Keratinocyte (primary cell): ENCODE measurements at regions not wholly inside any gene's neighbourhood (a gene's known extent, or its start where the extent isn't known, plus 50 kb on each side); places are given as distances from the start of the nearest gene placed in this dataset.

ENCODE experiments used
- DNase-seq: peaks from one replicate; pipeline ENCODE4 v3.0.0-alpha.2; 2011; ENCODE audit warnings: low read depth, missing footprints, low spot score
- FAIRE-seq: peaks from 2 replicates; lab custom pipeline; 2011; peaks lifted over from hg19 to GRCh38; lab: Jason Lieb, UNC
- H2AFZ ChIP-seq: 2 replicates; pipeline ENCODE4 v1.6.0; 2012; ENCODE audit warnings: low read length, control low read depth, inconsistent platforms; ENCODE audit not compliant: control insufficient read depth
- H3K27ac ChIP-seq: 2 replicates; pipeline ENCODE4 v1.5.1; 2011; ENCODE audit warnings: low read length; ENCODE audit not compliant: control insufficient read depth, insufficient read depth
- H3K27me3 ChIP-seq: 3 replicates; pipeline ENCODE4 v1.6.0; 2011; ENCODE audit warnings: low read length; ENCODE audit not compliant: control insufficient read depth, insufficient read depth; ENCODE audit errors: extremely low read depth
- H3K36me3 ChIP-seq, 2 experiments: 2 replicates in 1 of 2; 3 replicates in 1 of 2; pipeline ENCODE4 v1.5.1; 2011; ENCODE audit warnings: low read length in 2 of 2, mild to moderate bottlenecking in 1 of 2; ENCODE audit not compliant: control insufficient read depth in 2 of 2, insufficient read depth in 2 of 2; ENCODE audit errors: extremely low read depth in 1 of 2
- H3K4me1 ChIP-seq: 3 replicates; pipeline ENCODE4 v1.5.1; 2011; ENCODE audit warnings: low read length; ENCODE audit not compliant: control insufficient read depth, insufficient read depth; ENCODE audit errors: extremely low read depth
- H3K4me2 ChIP-seq: 3 replicates; pipeline ENCODE4 v1.6.0; 2011; ENCODE audit warnings: low read depth, low read length; ENCODE audit not compliant: control insufficient read depth, insufficient read depth; ENCODE audit errors: extremely low read depth
- H3K4me3 ChIP-seq, 3 experiments: fragments of 200-600 bp in 1 of 3; sonication (generic) in 1 of 3; 2 replicates in 2 of 3; 3 replicates in 1 of 3; pipeline ENCODE4 v1.5.1; 2011 to 2016; ENCODE audit warnings: low read length in 3 of 3, mild to moderate bottlenecking in 3 of 3, control low read depth in 2 of 3, inconsistent platforms in 1 of 3, low read depth in 1 of 3, mixed read lengths in 1 of 3, mixed run types in 1 of 3, moderate library complexity in 1 of 3; ENCODE audit not compliant: control insufficient read depth in 2 of 3, insufficient read depth in 2 of 3; ENCODE audit errors: extremely low read depth in 1 of 3
- H3K79me2 ChIP-seq: 2 replicates; pipeline ENCODE4 v1.6.0; 2012; ENCODE audit warnings: low read length; ENCODE audit not compliant: control insufficient read depth, insufficient read depth
- H3K9ac ChIP-seq: 3 replicates; pipeline ENCODE4 v1.6.0; 2011; ENCODE audit warnings: low read length; ENCODE audit not compliant: control insufficient read depth, insufficient read depth; ENCODE audit errors: extremely low read depth
- H3K9me1 ChIP-seq: 3 replicates; pipeline ENCODE4 v1.6.0; 2011; ENCODE audit warnings: low read length; ENCODE audit not compliant: control insufficient read depth, insufficient read depth; ENCODE audit errors: extremely low read depth
- H3K9me3 ChIP-seq: 2 replicates; pipeline ENCODE4 v1.5.1; 2012; ENCODE audit warnings: low read depth, low read length; ENCODE audit not compliant: control insufficient read depth
- H4K20me1 ChIP-seq: 3 replicates; pipeline ENCODE4 v1.6.0; 2011; ENCODE audit warnings: low read length; ENCODE audit not compliant: control insufficient read depth, insufficient read depth; ENCODE audit errors: extremely low read depth
- CTCF ChIP-seq, 3 experiments: IDR thresholded peaks in 1 of 3; conservative IDR thresholded peaks in 1 of 3; optimal IDR thresholded peaks in 1 of 3; 2 replicates in 2 of 3; 3 replicates in 1 of 3; pipeline versions ENCODE3 to v1.5.1; 2011; ENCODE audit warnings: low read length in 3 of 3, mild to moderate bottlenecking in 3 of 3, moderate library complexity in 2 of 3, control low read depth in 1 of 3, inconsistent platforms in 1 of 3; ENCODE audit not compliant: insufficient read depth in 2 of 3; ENCODE audit errors: extremely low read depth in 1 of 3
- EZH2 ChIP-seq: IDR thresholded peaks from one replicate; pipeline ENCODE4 v1.6.1; 2012; ENCODE audit warnings: inconsistent platforms, mild to moderate bottlenecking, low read length, moderate library complexity
- dilution Hi-C: fragments of 300-500 bp; cut with MboI; formaldehyde crosslinking; loops from one replicate; pipeline ENCODE4 v1.7.0; 2020; ENCODE audit warnings: low sequenced_read_pairs; ENCODE audit not compliant: extremely low pct_ligation_motif_present

DNA sequence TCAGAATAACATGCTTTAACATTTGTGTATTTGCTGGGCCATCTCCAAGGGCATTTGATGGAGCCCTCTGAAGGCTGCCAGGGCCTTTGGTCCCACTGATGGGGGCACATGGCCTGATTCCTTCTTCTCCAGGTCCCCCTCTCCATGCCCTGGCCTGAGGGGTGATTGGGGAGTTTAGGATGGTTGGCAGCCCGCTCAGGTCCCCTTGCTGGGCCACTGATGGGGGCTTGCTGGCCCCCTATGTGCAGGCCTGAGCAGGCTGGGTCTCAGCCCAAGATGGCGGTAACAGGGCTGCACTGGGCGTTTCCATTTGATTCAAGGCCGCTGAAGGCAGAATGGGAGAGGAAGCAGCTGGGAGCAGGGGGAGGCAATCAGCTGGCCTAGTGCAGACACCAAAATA lies 113.7 kb upstream of the NECTIN1 start:
- no peak overlapping the region for H3K4me3 ChIP-seq
- no peak for DNase-seq
- H4K20me1 ChIP-seq, result no peaks in the 10 kb centered on the region
- no peak overlapping the region for H3K9ac ChIP-seq
- H3K27ac ChIP-seq, result no peak overlapping the region
- no peak for FAIRE-seq
- no peaks in the 10 kb centered on the region for H3K36me3 ChIP-seq
- H3K9me1 ChIP-seq, result no peaks in the 10 kb centered on the region
- no peaks in the 10 kb centered on the region for H3K79me2 ChIP-seq
- peaks cover 4% of the 10 kb centered on the region for H3K9me3 ChIP-seq
- H2AFZ ChIP-seq, result no peak overlapping the region
- no peak for TF ChIP-seq EZH2
- TF ChIP-seq CTCF (optimal IDR thresholded peaks at IDR 0.05 in 1 of 3, IDR thresholded peaks at IDR 0.05 in 1 of 3, conservative IDR thresholded peaks at IDR 0.05 in 1 of 3; ENCODE audit: extremely low read depth in 1 of 3, insufficient read depth in 2 of 3, low read length in 3 of 3), result no peak
- dilution Hi-C loops, result no loop called here
- H3K27me3 ChIP-seq, result peaks cover 13% of the 10 kb centered on the region
- H3K4me2 ChIP-seq, result no peak overlapping the region
- peaks cover 12% of the 10 kb centered on the region for H3K4me1 ChIP-seq

GRCh38 chr11:119839476-119840133 lies 110.6 kb upstream of the NECTIN1 start:
- no peaks in the 10 kb centered on the region for H3K4me1 ChIP-seq
- no peak for DNase-seq
- no peak overlapping the region for H2AFZ ChIP-seq
- H3K36me3 ChIP-seq, result no peaks in the 10 kb centered on the region
- no peak for FAIRE-seq
- no peak overlapping the region for H3K9ac ChIP-seq
- H3K79me2 ChIP-seq, result no peaks in the 10 kb centered on the region
- H3K4me2 ChIP-seq, result no peak overlapping the region
- H3K27ac ChIP-seq, result no peak overlapping the region
- no peaks in the 10 kb centered on the region for H3K9me3 ChIP-seq
- no peak overlapping the region for H3K4me3 ChIP-seq
- dilution Hi-C loops, result no loop called here
- no peaks in the 10 kb centered on the region for H3K9me1 ChIP-seq
- H3K27me3 ChIP-seq, result peaks cover 23% of the 10 kb centered on the region
- no peaks in the 10 kb centered on the region for H4K20me1 ChIP-seq
- TF ChIP-seq CTCF (optimal IDR thresholded peaks at IDR 0.05 in 1 of 3, IDR thresholded peaks at IDR 0.05 in 1 of 3, conservative IDR thresholded peaks at IDR 0.05 in 1 of 3; ENCODE audit: extremely low read depth in 1 of 3, insufficient read depth in 2 of 3, low read length in 3 of 3) (no peak), EZH2 (no peak)
